Trophoblast cell (in vitro differentiated cells and primary cell): ENCODE measurements at regions not wholly inside any gene's neighbourhood (a gene's known extent, or its start where the extent isn't known, plus 50 kb on each side); places are given as distances from the start of the nearest gene placed in this dataset.

ENCODE experiments used
- DNase-seq, 2 donors: peaks; one replicate each; pipeline ENCODE4 v3.0.0-alpha.2; 2016
- H2AFZ ChIP-seq: 2 replicates; pipeline ENCODE4 v1.6.1; 2013; ENCODE audit warnings: low read length, moderate library complexity, mild to moderate bottlenecking; ENCODE audit not compliant: insufficient read depth, poor library complexity
- H2AK5ac ChIP-seq: 2 replicates; pipeline ENCODE4 v1.6.1; 2013; ENCODE audit warnings: mild to moderate bottlenecking, low read length
- H2BK120ac ChIP-seq: 2 replicates; pipeline ENCODE4 v1.6.1; 2013; ENCODE audit warnings: low read length, mild to moderate bottlenecking, moderate library complexity; ENCODE audit not compliant: insufficient read depth, poor library complexity
- H2BK12ac ChIP-seq: 2 replicates; pipeline ENCODE4 v1.6.1; 2013; ENCODE audit warnings: mild to moderate bottlenecking, low read length, moderate library complexity
- H2BK5ac ChIP-seq: 2 replicates; pipeline ENCODE4 v1.6.1; 2013; ENCODE audit warnings: low read length, low read depth, moderate library complexity, mild to moderate bottlenecking; ENCODE audit not compliant: poor library complexity
- H3K14ac ChIP-seq: 2 replicates; pipeline ENCODE4 v1.6.1; 2013; ENCODE audit warnings: mild to moderate bottlenecking, low read length
- H3K18ac ChIP-seq: 2 replicates; pipeline ENCODE4 v1.6.1; 2013; ENCODE audit warnings: mild to moderate bottlenecking, low read length
- H3K23ac ChIP-seq: 2 replicates; pipeline ENCODE4 v1.6.1; 2013; ENCODE audit warnings: low read length
- H3K27ac ChIP-seq: 2 replicates; pipeline ENCODE4 v1.5.1; 2013; ENCODE audit warnings: low read depth, mild to moderate bottlenecking, inconsistent platforms, low read length, moderate library complexity
- H3K27me3 ChIP-seq: 2 replicates; pipeline ENCODE4 v1.6.1; 2013; ENCODE audit warnings: inconsistent platforms, mild to moderate bottlenecking, low read length, moderate library complexity; ENCODE audit not compliant: insufficient read depth
- H3K36me3 ChIP-seq, 2 experiments: 1 replicate in 1 of 2; 2 replicates in 1 of 2; pipeline ENCODE4 v1.6.1; 2013; ENCODE audit warnings: low read length in 2 of 2, mild to moderate bottlenecking in 2 of 2, moderate library complexity in 1 of 2; ENCODE audit not compliant: insufficient read depth in 2 of 2, control insufficient read depth in 1 of 2
- H3K4ac ChIP-seq: 2 replicates; pipeline ENCODE4 v1.6.1; 2013; ENCODE audit warnings: low read depth, mild to moderate bottlenecking, low read length, moderate library complexity
- H3K4me1 ChIP-seq, 2 experiments: 1 replicate in 1 of 2; 2 replicates in 1 of 2; pipeline ENCODE4 v1.6.1; 2013; ENCODE audit warnings: low read length in 2 of 2, mild to moderate bottlenecking in 2 of 2, moderate library complexity in 1 of 2; ENCODE audit not compliant: insufficient read depth in 2 of 2, control insufficient read depth in 1 of 2
- H3K4me2 ChIP-seq: 2 replicates; pipeline ENCODE4 v1.6.1; 2013; ENCODE audit warnings: inconsistent platforms, mild to moderate bottlenecking, low read length, moderate library complexity
- H3K4me3 ChIP-seq: 2 replicates; pipeline ENCODE4 v1.5.1; 2013; ENCODE audit warnings: mild to moderate bottlenecking, low read depth, low read length, inconsistent platforms
- H3K79me1 ChIP-seq: one replicate; pipeline ENCODE4 v1.6.1; 2013; ENCODE audit warnings: low read length
- H3K79me2 ChIP-seq: 2 replicates; pipeline ENCODE4 v1.6.1; 2013; ENCODE audit warnings: low read length, mild to moderate bottlenecking; ENCODE audit not compliant: control insufficient read depth, insufficient read depth, poor library complexity
- H3K9ac ChIP-seq: 2 replicates; pipeline ENCODE4 v1.6.1; 2013; ENCODE audit warnings: mild to moderate bottlenecking, low read length
- H3K9me3 ChIP-seq: 2 replicates; pipeline ENCODE4 v1.6.1; 2013; ENCODE audit warnings: low read depth, mild to moderate bottlenecking, control low read depth, inconsistent platforms, low read length; ENCODE audit not compliant: insufficient read depth
- H4K12ac ChIP-seq: 2 replicates; pipeline ENCODE4 v1.6.1; 2013; ENCODE audit warnings: low read depth, mild to moderate bottlenecking, low read length, moderate library complexity
- H4K8ac ChIP-seq: 2 replicates; pipeline ENCODE4 v1.6.1; 2013; ENCODE audit warnings: low read depth, mild to moderate bottlenecking, low read length, moderate library complexity
- H4K91ac ChIP-seq: one replicate; pipeline ENCODE4 v1.6.1; 2013; ENCODE audit warnings: low read depth, mild to moderate bottlenecking, low read length, moderate library complexity
- WGBS: extraction: QIAGEN DNeasy Blood & Tissue Kit; methylation state at CpG from one replicate; pipeline ENCODE4 v1.1.7; 2013; ENCODE audit warnings: missing lambda C conversion rate; ENCODE audit not compliant: insufficient read length, insufficient coverage; ENCODE audit errors: extremely low coverage; 5-methylcytosine and 5-hydroxymethylcytosine counted together

DNA sequence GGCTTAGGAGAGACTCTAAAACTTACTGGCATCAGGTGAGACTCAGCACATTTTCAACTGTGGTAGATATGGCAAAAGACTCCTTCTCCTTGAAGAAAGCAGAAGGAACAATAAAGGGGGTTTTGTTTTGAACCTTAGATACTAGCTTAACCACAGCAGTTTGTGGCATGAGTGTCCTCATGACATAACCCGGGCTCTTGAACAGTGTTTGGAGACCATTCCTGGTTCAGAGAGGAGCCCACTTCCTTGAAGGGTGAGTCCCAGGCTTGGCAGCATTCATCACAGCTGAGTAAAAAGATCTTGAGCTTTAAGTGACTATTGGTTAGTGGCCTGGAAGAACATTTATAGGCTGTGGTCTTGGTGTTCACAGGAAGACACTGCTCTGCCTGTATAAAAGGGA lies 154.5 kb upstream of the KDM5D start:
- Histone ChIP-seq H2AK5ac (no peak overlapping the region), H4K91ac (no peak overlapping the region), H3K14ac (no peak overlapping the region), H3K79me1 (no peaks in the 10 kb centered on the region), H3K4me3 (no peak overlapping the region), H3K36me3 (no peaks in the 10 kb centered on the region), H2AFZ (no peak overlapping the region), H3K4me1 (no peaks in the 10 kb centered on the region), H3K23ac (no peak overlapping the region), H4K12ac (no peak overlapping the region), H4K8ac (no peak overlapping the region), H3K79me2 (no peaks in the 10 kb centered on the region), H3K27me3 (no peaks in the 10 kb centered on the region), H2BK5ac (no peak overlapping the region), H3K4me2 (no peak overlapping the region), H3K4ac (no peak overlapping the region), H3K27ac (no peak overlapping the region), H3K9me3 (no peaks in the 10 kb centered on the region), H2BK120ac (no peak overlapping the region), H3K9ac (no peak overlapping the region), H3K18ac (no peak overlapping the region), H2BK12ac (no peak overlapping the region)
- no peak for DNase-seq
- WGBS, result no CpG with 5 or more reads among the region's 1 CpG

GRCh38 chrY:19892076-19892964 lies 147.8 kb upstream of the KDM5D start:
- Histone ChIP-seq H3K36me3 (no peaks in the 10 kb centered on the region), H3K27ac (no peak overlapping the region), H4K12ac (no peak overlapping the region), H3K9me3 (peaks cover 2% of the 10 kb centered on the region), H3K23ac (no peak overlapping the region), H3K9ac (no peak overlapping the region), H2AK5ac (no peak overlapping the region), H3K4me2 (no peak overlapping the region), H4K8ac (no peak overlapping the region), H3K18ac (no peak overlapping the region), H3K79me1 (no peaks in the 10 kb centered on the region), H2BK120ac (no peak overlapping the region), H4K91ac (no peak overlapping the region), H2BK5ac (no peak overlapping the region), H3K4me3 (no peak overlapping the region), H2BK12ac (no peak overlapping the region), H3K79me2 (no peaks in the 10 kb centered on the region), H3K27me3 (no peaks in the 10 kb centered on the region), H3K4ac (no peak overlapping the region), H3K14ac (no peak overlapping the region), H3K4me1 (no peaks in the 10 kb centered on the region), H2AFZ (no peak overlapping the region)
- no peak for DNase-seq
- no CpG with 5 or more reads among the region's 4 CpGs for WGBS

DNA sequence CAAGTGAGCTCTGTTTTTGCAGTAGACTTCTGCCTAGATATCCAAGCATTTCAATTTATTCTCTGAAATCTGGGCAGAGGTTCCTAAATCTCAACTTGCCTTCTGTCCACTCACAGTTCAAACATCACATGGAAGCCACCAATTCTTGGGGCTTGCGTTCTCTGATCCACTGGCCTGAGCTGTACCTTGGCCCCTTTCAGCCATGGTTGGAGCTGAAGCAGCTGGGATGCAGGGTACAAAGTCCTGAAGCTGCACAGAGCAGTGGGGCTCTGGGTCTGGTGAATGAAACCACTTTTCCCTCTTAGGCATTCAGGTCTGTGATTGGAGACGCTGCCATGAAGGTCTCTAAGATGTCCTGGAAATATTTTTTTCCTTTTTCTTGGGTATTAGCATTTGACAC lies 137.6 kb upstream of the KDM5D start:
- H3K4me2 ChIP-seq, result no peak overlapping the region

GRCh38 chrY:19869715-19870114 lies 125.2 kb upstream of the KDM5D start:
- H2AK5ac ChIP-seq, result no peak overlapping the region
- H2BK5ac ChIP-seq, result no peak overlapping the region
- no peak overlapping the region for H2AFZ ChIP-seq
- peaks cover 8% of the 10 kb centered on the region for H3K9me3 ChIP-seq
- H3K18ac ChIP-seq, result no peak overlapping the region
- no peak overlapping the region for H2BK120ac ChIP-seq
- no peak overlapping the region for H3K23ac ChIP-seq
- H3K4me2 ChIP-seq, result no peak overlapping the region
- no peak overlapping the region for H4K8ac ChIP-seq
- H4K12ac ChIP-seq, result no peak overlapping the region
- H2BK12ac ChIP-seq, result no peak overlapping the region
- H3K79me2 ChIP-seq, result no peaks in the 10 kb centered on the region
- no peak overlapping the region for H3K27ac ChIP-seq
- no peaks in the 10 kb centered on the region for H3K79me1 ChIP-seq
- H4K91ac ChIP-seq, result no peak overlapping the region
- no peaks in the 10 kb centered on the region for H3K4me1 ChIP-seq
- no peak overlapping the region for H3K4me3 ChIP-seq
- no peak overlapping the region for H3K4ac ChIP-seq
- no peak overlapping the region for H3K14ac ChIP-seq
- WGBS, result no CpG with 5 or more reads among the region's 14 CpGs
- no peaks in the 10 kb centered on the region for H3K27me3 ChIP-seq
- peak in 1 of 2 donors; percentile 24 for DNase-seq
- no peaks in the 10 kb centered on the region for H3K36me3 ChIP-seq
- H3K9ac ChIP-seq, result no peak overlapping the region

More for the DNA sequence above, 137.6 kb upstream of the KDM5D start:
- Histone ChIP-seq H3K9me3 (peaks cover 4% of the 10 kb centered on the region), H3K18ac (no peak overlapping the region), H2AFZ (no peak overlapping the region), H3K4me1 (no peaks in the 10 kb centered on the region), H3K4me3 (no peak overlapping the region), H3K9ac (no peak overlapping the region), H4K8ac (no peak overlapping the region), H3K79me1 (no peaks in the 10 kb centered on the region), H4K91ac (no peak overlapping the region), H2BK120ac (no peak overlapping the region), H3K23ac (no peak overlapping the region), H3K36me3 (no peaks in the 10 kb centered on the region), H3K79me2 (no peaks in the 10 kb centered on the region), H2BK5ac (no peak overlapping the region), H3K27ac (no peak overlapping the region), H3K4ac (no peak overlapping the region), H3K14ac (no peak overlapping the region), H4K12ac (no peak overlapping the region), H2AK5ac (no peak overlapping the region), H3K27me3 (no peaks in the 10 kb centered on the region), H2BK12ac (no peak overlapping the region)
- WGBS, result no CpG with 5 or more reads among the region's 2 CpGs
- DNase-seq, result no peak
